H9 (cell line): ENCODE measurements at regions not wholly inside any gene's neighbourhood (a gene's known extent, or its start where the extent isn't known, plus 50 kb on each side); places are given as distances from the start of the nearest gene placed in this dataset.

Experiments
- DNase-seq: peaks from one replicate; pipeline ENCODE4 v3.0.0-alpha.2; 2017
- H2AFZ ChIP-seq: one replicate; pipeline ENCODE4 v1.6.1; 2013; ENCODE audit warnings: mild to moderate bottlenecking, low read length, control low read depth, moderate library complexity
- H2AK5ac ChIP-seq: 2 replicates; pipeline ENCODE4 v1.6.1; 2013; ENCODE audit warnings: low read length, control low read depth, mixed read lengths; ENCODE audit not compliant: insufficient read length
- H2BK120ac ChIP-seq: one replicate; pipeline ENCODE4 v1.6.1; 2013; ENCODE audit warnings: low read depth, mild to moderate bottlenecking, low read length, control low read depth, inconsistent platforms; ENCODE audit not compliant: poor library complexity, severe bottlenecking
- H2BK12ac ChIP-seq: 2 replicates; pipeline ENCODE4 v1.6.1; 2013; ENCODE audit warnings: low read length, control low read depth, mixed read lengths, low read depth; ENCODE audit not compliant: insufficient read length
- H2BK15ac ChIP-seq: 2 replicates; pipeline ENCODE4 v1.6.1; 2013; ENCODE audit warnings: low read depth, low read length, control low read depth
- H2BK20ac ChIP-seq: one replicate; pipeline ENCODE4 v1.6.1; 2013; ENCODE audit warnings: low read depth, mild to moderate bottlenecking, low read length, control low read depth, inconsistent platforms; ENCODE audit not compliant: poor library complexity, severe bottlenecking
- H2BK5ac ChIP-seq: 2 replicates; pipeline ENCODE4 v1.6.1; 2013; ENCODE audit warnings: low read length, control low read depth, mixed read lengths; ENCODE audit not compliant: insufficient read length
- H3K14ac ChIP-seq: 2 replicates; pipeline ENCODE4 v1.6.1; 2013; ENCODE audit warnings: low read length, control low read depth; ENCODE audit not compliant: insufficient read depth
- H3K18ac ChIP-seq: 2 replicates; pipeline ENCODE4 v1.6.1; 2013; ENCODE audit warnings: low read depth, mild to moderate bottlenecking, mixed read lengths, low read length, control low read depth; ENCODE audit not compliant: insufficient read length
- H3K23ac ChIP-seq: 2 replicates; pipeline ENCODE4 v1.6.1; 2013; ENCODE audit warnings: low read length, control low read depth, mixed read lengths, low read depth; ENCODE audit not compliant: insufficient read length
- H3K23me2 ChIP-seq: 2 replicates; pipeline ENCODE4 v1.6.1; 2013; ENCODE audit warnings: low read depth, mild to moderate bottlenecking, mixed read lengths, low read length, control low read depth; ENCODE audit not compliant: insufficient read length, poor library complexity, severe bottlenecking
- H3K27ac ChIP-seq: 2 replicates; pipeline ENCODE4 v1.5.1; 2013; ENCODE audit warnings: low read length, control low read depth, mixed read lengths, low read depth; ENCODE audit not compliant: insufficient read length
- H3K27me3 ChIP-seq: 2 replicates; pipeline ENCODE4 v1.6.1; 2013; ENCODE audit warnings: low read length, control low read depth, inconsistent platforms; ENCODE audit not compliant: insufficient read depth
- H3K4ac ChIP-seq: 2 replicates; pipeline ENCODE4 v1.6.1; 2013; ENCODE audit warnings: low read depth, mild to moderate bottlenecking, control low read depth, inconsistent platforms, low read length, moderate library complexity
- H3K4me1 ChIP-seq: 2 replicates; pipeline ENCODE4 v1.6.1; 2013; ENCODE audit warnings: low read length, control low read depth, inconsistent platforms; ENCODE audit not compliant: insufficient read depth
- H3K4me2 ChIP-seq: 2 replicates; pipeline ENCODE4 v1.6.1; 2013; ENCODE audit warnings: low read length, control low read depth, mixed read lengths; ENCODE audit not compliant: insufficient read length, insufficient read depth
- H3K56ac ChIP-seq: 2 replicates; pipeline ENCODE4 v1.6.1; 2013; ENCODE audit warnings: low read depth, mild to moderate bottlenecking, mixed read lengths, low read length, control low read depth; ENCODE audit not compliant: insufficient read length
- H3K79me1 ChIP-seq: 2 replicates; pipeline ENCODE4 v1.6.1; 2013; ENCODE audit warnings: low read depth, mild to moderate bottlenecking, moderate library complexity, low read length, control low read depth, inconsistent platforms; ENCODE audit not compliant: insufficient read depth, poor library complexity, severe bottlenecking
- H3K79me2 ChIP-seq: 2 replicates; pipeline ENCODE4 v1.6.1; 2013; ENCODE audit warnings: low read length, control low read depth, inconsistent platforms; ENCODE audit not compliant: insufficient read depth
- H3K9ac ChIP-seq: 2 replicates; pipeline ENCODE4 v1.6.1; 2013; ENCODE audit warnings: low read length, control low read depth, mixed read lengths; ENCODE audit not compliant: insufficient read length; ENCODE audit errors: extremely low read depth
- H3K9me3 ChIP-seq: one replicate; pipeline ENCODE4 v1.6.1; 2013; ENCODE audit warnings: low read depth, low read length, inconsistent platforms; ENCODE audit not compliant: control insufficient read depth
- H3T11ph ChIP-seq: one replicate; pipeline ENCODE4 v1.6.1; 2013; ENCODE audit warnings: mild to moderate bottlenecking, low read length, control low read depth, inconsistent platforms
- H4K20me1 ChIP-seq: one replicate; pipeline ENCODE4 v1.6.1; 2013; ENCODE audit not compliant: control insufficient read depth, insufficient read length, insufficient read depth
- H4K5ac ChIP-seq: 2 replicates; pipeline ENCODE4 v1.6.1; 2013; ENCODE audit warnings: low read depth, mild to moderate bottlenecking, mixed read lengths, low read length, control low read depth; ENCODE audit not compliant: insufficient read length
- H4K8ac ChIP-seq: replicated peaks from 2 replicates; pipeline ENCODE4 v1.6.1; 2013; ENCODE audit warnings: low read length, control low read depth, mixed read lengths, low read depth; ENCODE audit not compliant: insufficient read length
- H4K91ac ChIP-seq: 2 replicates; pipeline ENCODE4 v1.6.1; 2013; ENCODE audit warnings: low read depth, mild to moderate bottlenecking, moderate library complexity, mixed read lengths, low read length, control low read depth; ENCODE audit not compliant: insufficient read length
- H3K27ac Mint-ChIP-seq, 3 experiments: 2 replicates in 2 of 3; 3 replicates in 1 of 3; pipeline ENCODE4 v1.8.0; 2020 to 2021; ENCODE audit warnings: mixed read lengths in 3 of 3, mild to moderate bottlenecking in 1 of 3, moderate library complexity in 1 of 3
- H3K27me3 Mint-ChIP-seq: 2 replicates; pipeline ENCODE4 v1.8.0; 2021; ENCODE audit warnings: low read depth, mild to moderate bottlenecking, moderate library complexity, mixed read lengths
- H3K36me3 Mint-ChIP-seq, 3 experiments: 2 replicates in 2 of 3; 3 replicates in 1 of 3; pipeline ENCODE4 v1.8.0; 2020 to 2021; ENCODE audit warnings: low read depth in 3 of 3, mixed read lengths in 3 of 3; ENCODE audit not compliant: insufficient read depth in 1 of 3
- H3K4me1 Mint-ChIP-seq, 2 experiments: 2 replicates each; pipeline ENCODE4 v1.8.0; 2020; ENCODE audit warnings: mixed read lengths in 2 of 2
- H3K4me3 Mint-ChIP-seq, 2 experiments: 2 replicates in 1 of 2; 3 replicates in 1 of 2; pipeline ENCODE4 v1.8.0; 2020 to 2021; ENCODE audit warnings: mild to moderate bottlenecking in 2 of 2, mixed read lengths in 2 of 2, moderate library complexity in 1 of 2
- H3K9me3 Mint-ChIP-seq, 2 experiments: 2 replicates in 1 of 2; 3 replicates in 1 of 2; pipeline ENCODE4 v1.8.0; 2020; ENCODE audit warnings: mild to moderate bottlenecking in 2 of 2, mixed read lengths in 2 of 2, moderate library complexity in 1 of 2
- CTCF ChIP-seq: fragments of 200-600 bp; sonication (generic); conservative IDR thresholded peaks from 3 replicates; pipeline ENCODE4 v1.8.0; 2021; ENCODE audit warnings: antibody characterized with exemption, mild to moderate bottlenecking
- WGBS: extraction: QIAGEN DNeasy Blood & Tissue Kit; methylation state at CpG from one replicate; pipeline ENCODE4 v1.1.7; 2013; ENCODE audit warnings: missing lambda C conversion rate, low lambda C conversion rate, mixed read lengths; ENCODE audit not compliant: insufficient read length; ENCODE audit errors: extremely low coverage; 5-methylcytosine and 5-hydroxymethylcytosine counted together

GRCh38 chr9:126154182-126154827, 172.3 kb upstream of the MVB12B start:
- Histone ChIP-seq H3K4ac (no peak overlapping the region), H3K18ac (no peak overlapping the region), H3K9ac (no peak overlapping the region), H4K8ac (no peak overlapping the region), H3K23ac (no peak overlapping the region), H2BK12ac (no peak overlapping the region), H3K27me3 (no peaks in the 10 kb centered on the region), H3K23me2 (no peaks in the 10 kb centered on the region), H3K79me1 (no peaks in the 10 kb centered on the region), H3K4me2 (no peak overlapping the region), H3K27ac (no peak overlapping the region), H3K14ac (no peak overlapping the region; the same call in 1 of the 2 replicates), H3K9me3 (no peaks in the 10 kb centered on the region), H3K56ac (no peak overlapping the region), H2BK20ac (no peak overlapping the region), H2AK5ac (no peak overlapping the region), H4K20me1 (no peaks in the 10 kb centered on the region), H2BK15ac (no peak overlapping the region), H2BK5ac (no peak overlapping the region), H3K79me2 (no peaks in the 10 kb centered on the region), H4K91ac (no peak overlapping the region), H2AFZ (no peak overlapping the region), H4K5ac (no peak overlapping the region), H2BK120ac (no peak overlapping the region), H3K4me1 (peaks cover 2% of the 10 kb centered on the region; the same call in 1 of the 2 replicates), H3T11ph (no peak overlapping the region)
- Mint-ChIP-seq H3K4me1 (peaks cover 12 to 13% of the 10 kb centered on the region in 2 experiments), H3K9me3 (no peaks in the 10 kb centered on the region), H3K27me3 (peaks cover 53% of the 10 kb centered on the region), H3K27ac (no peak overlapping the region; a peak in 1 of 7 replicates), H3K4me3 (no peak overlapping the region), H3K36me3 (no peaks in the 10 kb centered on the region)
- WGBS: no CpG with 5 or more reads among the region's 10 CpGs
- no peak for TF ChIP-seq CTCF
- DNase-seq: no peak
